IMR-90 (cell line): ENCODE measurements at regions not wholly inside any gene's neighbourhood (a gene's known extent, or its start where the extent isn't known, plus 50 kb on each side); places are given as distances from the start of the nearest gene placed in this dataset.

Source experiments
- ATAC-seq: fragments of 200-7000 bp; cut with Tn5 transposase; 2 replicates; pipeline ENCODE4 v1.9.1; 2020; ENCODE audit warnings: low read depth, mild to moderate bottlenecking, moderate library complexity
- BruUV-seq: library from RNA; stranded (reverse); fragments of 400-500 nt; replicated peaks from 2 replicates; lab custom pipeline; 2021; lab: Mats Ljungman, UMichigan
- CTCF ChIA-PET: fragments of 300-600 bp; formaldehyde crosslinking; extraction: SDS; loops from one replicate; lab custom pipeline; 2021; ENCODE audit warnings: antibody characterized with exemption; lab: Yijun Ruan, JAX
- POLR2A ChIA-PET: fragments of 300-600 bp; sonication (Branson Sonifier 250); formaldehyde crosslinking; loops from one replicate; lab custom pipeline; 2022; ENCODE audit warnings: antibody characterized with exemption; ENCODE audit not compliant: unreplicated experiment; lab: Charles Lee
- DNase-seq: peaks from one replicate; pipeline ENCODE4 v3.0.0; 2013
- H2AFZ ChIP-seq: replicated peaks from 2 replicates; pipeline ENCODE3; 2013; ENCODE audit warnings: low read length, mild to moderate bottlenecking; ENCODE audit not compliant: poor library complexity
- H2AK5ac ChIP-seq: 2 replicates; pipeline ENCODE4 v1.6.1; 2013; ENCODE audit warnings: low read depth, low read length, inconsistent platforms
- H2AK9ac ChIP-seq: replicated peaks from 2 replicates; pipeline ENCODE3; 2013; ENCODE audit warnings: mild to moderate bottlenecking, low read depth, low read length, moderate library complexity; ENCODE audit not compliant: poor library complexity
- H2BK120ac ChIP-seq: 2 replicates; pipeline ENCODE4 v1.6.1; 2013; ENCODE audit warnings: low read depth, low read length, inconsistent platforms
- H2BK15ac ChIP-seq: 3 replicates; pipeline ENCODE4 v1.6.1; 2013; ENCODE audit warnings: low read depth, low read length, inconsistent platforms
- H2BK20ac ChIP-seq: 2 replicates; pipeline ENCODE4 v1.6.1; 2013; ENCODE audit warnings: low read depth, mild to moderate bottlenecking, inconsistent platforms, low read length, moderate library complexity
- H2BK5ac ChIP-seq: 2 replicates; pipeline ENCODE4 v1.6.1; 2013; ENCODE audit warnings: mild to moderate bottlenecking, low read depth, low read length, inconsistent platforms; ENCODE audit not compliant: poor library complexity, severe bottlenecking
- H3K14ac ChIP-seq: replicated peaks from 2 replicates; pipeline ENCODE4 v1.6.1; 2013; ENCODE audit warnings: low read depth, low read length, inconsistent platforms
- H3K18ac ChIP-seq: 2 replicates; pipeline ENCODE4 v1.6.1; 2013; ENCODE audit warnings: low read depth, low read length, control low read depth
- H3K23ac ChIP-seq: 2 replicates; pipeline ENCODE4 v1.6.1; 2013; ENCODE audit warnings: low read depth, low read length, inconsistent platforms
- H3K27ac ChIP-seq: 2 replicates; pipeline ENCODE4 v1.5.1; 2013; ENCODE audit warnings: mild to moderate bottlenecking, control low read depth, low read length; ENCODE audit not compliant: insufficient read depth
- H3K27me3 ChIP-seq: 2 replicates; pipeline ENCODE4 v1.6.1; 2013; ENCODE audit warnings: low read length; ENCODE audit not compliant: control insufficient read depth, insufficient read depth
- H3K36me3 ChIP-seq: 2 replicates; pipeline ENCODE4 v1.6.1; 2013; ENCODE audit warnings: low read length, mixed read lengths; ENCODE audit not compliant: control insufficient read depth, insufficient read depth
- H3K4ac ChIP-seq: 2 replicates; pipeline ENCODE4 v1.6.1; 2013; ENCODE audit warnings: low read depth, low read length, inconsistent platforms
- H3K4me1 ChIP-seq: 2 replicates; pipeline ENCODE4 v1.6.1; 2013; ENCODE audit warnings: low read length, mixed read lengths; ENCODE audit not compliant: control insufficient read depth, insufficient read depth
- H3K4me2 ChIP-seq: 2 replicates; pipeline ENCODE4 v1.6.1; 2013; ENCODE audit warnings: low read depth, mild to moderate bottlenecking, control low read depth, low read length, moderate library complexity
- H3K4me3 ChIP-seq: 2 replicates; pipeline ENCODE4 v1.5.1; 2013; ENCODE audit warnings: low read depth, mild to moderate bottlenecking, control low read depth, low read length, moderate library complexity; ENCODE audit not compliant: insufficient read depth
- H3K56ac ChIP-seq: 2 replicates; pipeline ENCODE4 v1.6.1; 2013; ENCODE audit warnings: low read length, inconsistent platforms; ENCODE audit not compliant: insufficient read depth; ENCODE audit errors: extremely low read depth
- H3K79me1 ChIP-seq, 2 experiments: 2 replicates each; pipeline ENCODE4 v1.6.1; 2013; ENCODE audit warnings: low read length in 2 of 2, inconsistent platforms in 1 of 2, low read depth in 1 of 2
- H3K9ac ChIP-seq: 2 replicates; pipeline ENCODE4 v1.6.1; 2013; ENCODE audit warnings: low read depth, low read length, control low read depth
- H3K9me1 ChIP-seq: 2 replicates; pipeline ENCODE4 v1.6.1; 2013; ENCODE audit warnings: low read length, inconsistent platforms; ENCODE audit not compliant: insufficient read depth
- H3K9me3 ChIP-seq: 2 replicates; pipeline ENCODE4 v1.6.1; 2013; ENCODE audit warnings: low read length; ENCODE audit not compliant: control insufficient read depth, insufficient read depth
- H4K20me1 ChIP-seq: 2 replicates; pipeline ENCODE4 v1.6.1; 2013; ENCODE audit warnings: low read length, inconsistent platforms; ENCODE audit not compliant: insufficient read depth
- H4K5ac ChIP-seq: 2 replicates; pipeline ENCODE4 v1.6.1; 2013; ENCODE audit warnings: mild to moderate bottlenecking, low read depth, low read length, control low read depth
- H4K8ac ChIP-seq, 2 experiments: 2 replicates each; pipeline ENCODE4 v1.6.1; 2013; ENCODE audit warnings: low read depth in 2 of 2, low read length in 2 of 2, control low read depth in 1 of 2, inconsistent platforms in 1 of 2
- H4K91ac ChIP-seq: 2 replicates; pipeline ENCODE4 v1.6.1; 2013; ENCODE audit warnings: low read depth, low read length, inconsistent platforms; ENCODE audit not compliant: insufficient read depth
- ELK1 ChIP-seq: fragments of 150-350 bp; IDR thresholded peaks from 2 replicates; pipeline ENCODE4 v1.6.1; 2016; ENCODE audit warnings: low read depth, mild to moderate bottlenecking, low read length, moderate library complexity, borderline replicate concordance
- NFE2L2 ChIP-seq: fragments of 150-350 bp; IDR thresholded peaks from 2 replicates; pipeline ENCODE4 v1.6.1; 2016; ENCODE audit warnings: low read depth, mild to moderate bottlenecking, low read length
- POLR2A ChIP-seq: IDR thresholded peaks from 2 replicates; pipeline ENCODE4 v1.6.1; 2012; ENCODE audit warnings: mild to moderate bottlenecking, low read depth, low read length
- WGBS, 2 experiments: methylation state at CpG; one replicate each; pipeline versions ENCODE4 v1.1.5 to v1.1.7; 2013; ENCODE audit warnings: missing lambda C conversion rate in 2 of 2; ENCODE audit not compliant: insufficient read length in 1 of 2; ENCODE audit errors: extremely low coverage in 2 of 2; 5-methylcytosine and 5-hydroxymethylcytosine counted together
- dilution Hi-C: fragments of 300-500 bp; cut with HindIII; formaldehyde crosslinking; loops from one replicate; pipeline ENCODE4 v1.14.3; 2018; ENCODE audit warnings: low sequenced_read_pairs; ENCODE audit not compliant: unreplicated experiment
- in situ Hi-C: fragments of 300-500 bp; cut with MboI; formaldehyde crosslinking; loops from 3 replicates; pipeline ENCODE4 v1.14.3; 2019; ENCODE audit warnings: low sequenced_read_pairs, inconsistent platforms, mixed read lengths
- intact Hi-C: fragments of 100-400 bp; cut with micrococcal nuclease; formaldehyde crosslinking; loops from 2 replicates; pipeline ENCODE4 v1.10.0; 2022

- no peak for ATAC-seq
- no peak overlapping the region for H3K4me3 ChIP-seq
- no peak overlapping the region for H4K91ac ChIP-seq
- H3K23ac ChIP-seq, result no peak overlapping the region
- no peaks in the 10 kb centered on the region for H3K9me3 ChIP-seq
- H2BK15ac ChIP-seq, result no peak overlapping the region
- no peaks in the 10 kb centered on the region for H3K27me3 ChIP-seq
- H4K20me1 ChIP-seq, result no peaks in the 10 kb centered on the region
- no peak overlapping the region for H3K56ac ChIP-seq
- BruUV-seq, result no TSS peak
- DNase-seq, result peak; percentile 3
- no peaks in the 10 kb centered on the region for H3K4me1 ChIP-seq
- WGBS, 2 experiments, result no CpG with 5 or more reads among the region's 2 CpGs
- H3K4me2 ChIP-seq, result no peak overlapping the region
- no peak overlapping the region for H4K5ac ChIP-seq
- no peak overlapping the region for H2AK5ac ChIP-seq
- TF ChIP-seq POLR2A, result no peak
- no peak for TF ChIP-seq NFE2L2
- TF ChIP-seq ELK1, result no peak
- H3K14ac ChIP-seq, result no peak overlapping the region
- in situ Hi-C loops (no loop called here), intact Hi-C loops (no loop called here), dilution Hi-C loops (no loop called here)
- H3K18ac ChIP-seq, result no peak overlapping the region
- H3K36me3 ChIP-seq, result no peaks in the 10 kb centered on the region
- no peak overlapping the region for H3K27ac ChIP-seq
- no peak overlapping the region for H4K8ac ChIP-seq
- H2BK5ac ChIP-seq, result no peak overlapping the region
- no peak overlapping the region for H3K9ac ChIP-seq
- no peak overlapping the region for H2BK20ac ChIP-seq
- no peak overlapping the region for H3K4ac ChIP-seq
- no peak overlapping the region for H2AFZ ChIP-seq
- H2AK9ac ChIP-seq, result no peak overlapping the region
- H2BK120ac ChIP-seq, result no peak overlapping the region
- H3K79me1 ChIP-seq, result no peaks in the 10 kb centered on the region
- no peaks in the 10 kb centered on the region for H3K9me1 ChIP-seq
- ChIA-PET POLR2A (no interaction called here), CTCF (no interaction called here)
These were observed 115.7 kb upstream of the C11orf87 start for GRCh38 chr11:109306322-109306721.
